ENCODE measurements at regions not wholly inside any gene's neighbourhood (a gene's known extent, or its start where the extent isn't known, plus 50 kb on each side); places are given as distances from the start of the nearest gene placed in this dataset.

- TF ChIP-seq EP300 (IDR thresholded peaks at IDR 0.05) (no peak), CTCF (IDR thresholded peaks at IDR 0.05) (no peak)
Observed at GRCh38 chr1:116257836-116258235, 115.2 kb upstream of the ATP1A1 start.
